NT2/D1 (cell line): ENCODE measurements at regions not wholly inside any gene's neighbourhood (a gene's known extent, or its start where the extent isn't known, plus 50 kb on each side); places are given as distances from the start of the nearest gene placed in this dataset.

Experiments
- SUZ12 ChIP-seq: IDR thresholded peaks from 2 replicates; pipeline ENCODE4 v1.6.1; 2011; ENCODE audit not compliant: insufficient read length, insufficient read depth; ENCODE audit errors: extremely low read depth
- YY1 ChIP-seq: IDR thresholded peaks from 2 replicates; pipeline ENCODE4 v1.6.1; 2011; ENCODE audit not compliant: insufficient read length, insufficient read depth

GRCh38 chr10:107433605-107434004, 269.1 kb upstream of the SORCS1 start:
- TF ChIP-seq SUZ12 (no peak), YY1 (no peak)
